Erythroblast (primary cell): ENCODE measurements at regions not wholly inside any gene's neighbourhood (a gene's known extent, or its start where the extent isn't known, plus 50 kb on each side); places are given as distances from the start of the nearest gene placed in this dataset.

ENCODE experiments used
- GATA1 ChIP-seq: IDR thresholded peaks from 2 replicates; pipeline ENCODE4 v1.6.1; 2011; ENCODE audit warnings: low read depth, mild to moderate bottlenecking, control low read depth, low read length, moderate library complexity
- POLR2A ChIP-seq: IDR thresholded peaks from 2 replicates; pipeline ENCODE4 v1.6.1; 2011; ENCODE audit warnings: mild to moderate bottlenecking, low read length

DNA sequence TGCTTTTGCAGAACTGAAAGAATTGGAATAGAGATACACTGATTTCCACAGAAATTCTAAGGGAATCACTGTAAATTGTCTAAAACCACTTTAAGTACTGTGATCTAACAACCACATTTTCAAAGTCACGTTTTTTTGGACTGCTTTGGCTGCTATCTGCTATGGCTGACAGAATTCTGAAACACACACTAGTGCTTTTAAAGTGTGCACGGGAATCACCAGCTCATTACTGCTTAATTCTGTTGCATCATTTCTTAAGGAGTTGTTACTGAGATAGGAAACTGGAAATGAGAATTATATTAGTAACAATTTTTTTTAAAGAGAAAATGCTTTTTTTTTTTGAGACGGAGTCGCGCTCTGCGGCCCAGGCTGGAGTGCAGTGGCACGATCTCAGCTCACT is 716.5 kb upstream of the NRSN1 start:
- TF ChIP-seq POLR2A: no peak
- no peak for TF ChIP-seq GATA1
